HepG2 (cell line): ENCODE measurements at regions not wholly inside any gene's neighbourhood (a gene's known extent, or its start where the extent isn't known, plus 50 kb on each side); places are given as distances from the start of the nearest gene placed in this dataset.

Experiments used
- FOXP1 ChIP-seq, 2 experiments: fragments of 450-650 bp in 1 of 2; IDR thresholded peaks; 2 replicates each; pipeline ENCODE4 v1.6.1; 2017 to 2018; ENCODE audit warnings: antibody characterized with exemption in 1 of 2
- JDP2 ChIP-seq: sonication (generic); formaldehyde crosslinking; IDR thresholded peaks from 2 replicates; pipeline ENCODE4 v1.8.1; 2022; ENCODE audit warnings: missing genetic modification reagents, borderline replicate concordance
- MAZ ChIP-seq, 2 experiments: sonication (generic) in 1 of 2; formaldehyde crosslinking in 1 of 2; IDR thresholded peaks; 2 replicates each; pipeline versions ENCODE4 v1.5.0 to v1.6.1; 2012 to 2020; ENCODE audit warnings: low read depth in 2 of 2, mild to moderate bottlenecking in 2 of 2, borderline replicate concordance in 1 of 2, improper control_type of control experiment in 1 of 2, low read length in 1 of 2, missing genetic modification reagents in 1 of 2, moderate library complexity in 1 of 2
- POLR2A ChIP-seq, 2 experiments: IDR thresholded peaks; 2 replicates each; pipeline ENCODE4 v1.6.1; 2011; ENCODE audit warnings: low read depth in 2 of 2, low read length in 2 of 2, mild to moderate bottlenecking in 1 of 2, moderate library complexity in 1 of 2; ENCODE audit not compliant: insufficient read depth in 1 of 2
- SUZ12 ChIP-seq: fragments of 150-350 bp; IDR thresholded peaks from 2 replicates; pipeline ENCODE4 v1.6.1; 2014; ENCODE audit warnings: low read depth, low read length
- THRA ChIP-seq: sonication (generic); formaldehyde crosslinking; IDR thresholded peaks from 2 replicates; pipeline ENCODE4 v1.4.0; 2020; ENCODE audit warnings: missing genetic modification reagents, borderline replicate concordance
- ZFAT ChIP-seq: sonication (generic); formaldehyde crosslinking; conservative IDR thresholded peaks from 2 replicates; pipeline ENCODE4 v1.8.1; 2023; ENCODE audit warnings: missing genetic modification reagents, inconsistent platforms
- ZNF260 ChIP-seq: sonication (generic); formaldehyde crosslinking; IDR thresholded peaks from 2 replicates; pipeline ENCODE4 v1.4.0; 2020; ENCODE audit warnings: missing genetic modification reagents, low read depth, mild to moderate bottlenecking, borderline replicate concordance
- ZNF589 ChIP-seq: sonication (generic); formaldehyde crosslinking; conservative IDR thresholded peaks from 2 replicates; pipeline ENCODE4 v1.8.0; 2022; ENCODE audit warnings: mild to moderate bottlenecking, moderate library complexity, missing genetic modification reagents

GRCh38 chr4:144902614-144903013 lies 195.4 kb downstream of the ANAPC10 start:
- TF ChIP-seq ZNF589 (CRISPR knock-in tag) (no peak), JDP2 (CRISPR knock-in tag) (no peak), ZFAT (CRISPR knock-in tag) (no peak), FOXP1 (IDR thresholded peaks at IDR 0.05) (no peak), FOXP1 (CRISPR knock-in tag; IDR thresholded peaks at IDR 0.05) (no peak), MAZ (IDR thresholded peaks at IDR 0.05; ENCODE audit: borderline replicate concordance, low read depth, low read length) (no peak), MAZ (CRISPR knock-in tag; IDR thresholded peaks at IDR 0.05; ENCODE audit: low read depth) (no peak), ZNF260 (no peak), POLR2A (IDR thresholded peaks at IDR 0.05; ENCODE audit: insufficient read depth in 1 of 2, low read depth in 2 of 2, low read length in 2 of 2) (no peak), SUZ12 (no peak), THRA (CRISPR knock-in tag) (no peak)
